LNCaP clone FGC (cell line): ENCODE measurements at regions not wholly inside any gene's neighbourhood (a gene's known extent, or its start where the extent isn't known, plus 50 kb on each side); places are given as distances from the start of the nearest gene placed in this dataset.

Experiments
- DNase-seq: peaks from one replicate; pipeline ENCODE4 v3.0.0-alpha.2; 2011; ENCODE audit warnings: low read depth
- H3K4me3 ChIP-seq: 2 replicates; pipeline ENCODE4 v1.5.1; 2011; ENCODE audit warnings: mild to moderate bottlenecking, low read depth, low read length, control low read depth
- TF ChIP-seq, protein P1 (sequence below): IDR thresholded peaks from 2 replicates; pipeline ENCODE4 v1.5.1; 2012; ENCODE audit warnings: mild to moderate bottlenecking; ENCODE audit not compliant: control insufficient read depth, insufficient read depth; ENCODE audit errors: extremely low read depth

DNA sequence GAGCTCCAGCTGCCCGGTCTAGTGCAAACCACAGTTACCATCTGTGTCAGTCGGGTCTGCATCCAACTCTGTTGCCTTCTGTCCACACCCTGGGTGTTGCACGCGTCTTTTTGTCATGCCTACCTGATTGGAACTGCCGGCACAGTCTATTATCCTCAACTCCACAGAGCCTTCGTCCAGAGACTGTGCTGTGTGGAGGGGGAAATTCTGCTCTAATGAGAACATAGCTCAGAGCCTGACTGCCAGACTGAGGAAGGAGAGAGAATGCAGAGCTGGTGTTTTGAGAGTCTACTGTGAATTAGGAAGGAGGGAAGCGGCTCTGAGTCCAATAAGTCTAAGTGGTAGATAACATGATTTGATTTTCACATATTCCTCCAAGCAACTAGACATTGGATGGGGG lies 68.3 kb upstream of the GPR139 start:
- DNase-seq = no peak
- no peak overlapping the region for H3K4me3 ChIP-seq
- TF ChIP-seq, protein P1, sequence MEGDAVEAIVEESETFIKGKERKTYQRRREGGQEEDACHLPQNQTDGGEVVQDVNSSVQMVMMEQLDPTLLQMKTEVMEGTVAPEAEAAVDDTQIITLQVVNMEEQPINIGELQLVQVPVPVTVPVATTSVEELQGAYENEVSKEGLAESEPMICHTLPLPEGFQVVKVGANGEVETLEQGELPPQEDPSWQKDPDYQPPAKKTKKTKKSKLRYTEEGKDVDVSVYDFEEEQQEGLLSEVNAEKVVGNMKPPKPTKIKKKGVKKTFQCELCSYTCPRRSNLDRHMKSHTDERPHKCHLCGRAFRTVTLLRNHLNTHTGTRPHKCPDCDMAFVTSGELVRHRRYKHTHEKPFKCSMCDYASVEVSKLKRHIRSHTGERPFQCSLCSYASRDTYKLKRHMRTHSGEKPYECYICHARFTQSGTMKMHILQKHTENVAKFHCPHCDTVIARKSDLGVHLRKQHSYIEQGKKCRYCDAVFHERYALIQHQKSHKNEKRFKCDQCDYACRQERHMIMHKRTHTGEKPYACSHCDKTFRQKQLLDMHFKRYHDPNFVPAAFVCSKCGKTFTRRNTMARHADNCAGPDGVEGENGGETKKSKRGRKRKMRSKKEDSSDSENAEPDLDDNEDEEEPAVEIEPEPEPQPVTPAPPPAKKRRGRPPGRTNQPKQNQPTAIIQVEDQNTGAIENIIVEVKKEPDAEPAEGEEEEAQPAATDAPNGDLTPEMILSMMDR = no peak

DNA sequence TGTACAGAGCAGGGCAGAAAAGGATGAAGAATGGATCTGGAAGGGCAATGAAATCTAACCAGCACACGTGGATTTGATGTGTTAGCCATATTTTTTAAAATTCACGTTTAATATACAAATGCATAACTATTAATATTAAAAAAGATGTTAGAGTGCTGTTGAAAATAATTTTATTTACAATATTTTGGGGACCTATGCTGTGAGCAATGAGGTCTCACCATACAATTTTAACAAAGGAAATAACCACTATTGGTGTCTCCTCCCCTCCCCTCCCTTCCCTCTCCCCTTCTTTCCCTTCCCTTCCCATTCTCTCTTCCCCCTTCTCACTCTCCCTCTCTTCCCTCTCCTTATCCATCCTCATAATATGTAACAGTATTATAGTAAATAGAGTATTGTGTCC lies 64.2 kb upstream of the GPR139 start:
- no peak for DNase-seq
- TF ChIP-seq, protein P1 = no peak
- H3K4me3 ChIP-seq = no peak overlapping the region

DNA sequence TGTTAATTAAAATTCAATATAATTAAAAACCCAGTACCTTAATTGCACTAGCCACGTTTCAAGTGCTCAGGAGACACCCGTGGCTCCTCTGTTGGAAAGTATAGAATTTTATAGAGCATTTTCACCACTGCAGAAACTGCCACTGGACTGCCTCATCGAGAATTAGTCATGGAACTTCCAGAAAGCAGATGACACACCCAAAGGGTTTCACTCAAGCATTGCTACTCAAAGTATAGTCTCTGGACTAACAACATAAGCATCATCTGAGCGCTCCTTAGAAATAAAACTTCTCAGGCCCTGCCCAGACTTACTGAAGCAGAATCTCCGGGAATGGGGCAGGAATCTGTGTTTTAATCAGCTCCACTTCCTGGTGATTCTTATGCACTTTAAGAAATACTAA lies 63.5 kb upstream of the GPR139 start:
- TF ChIP-seq, protein P1 = no peak
- DNase-seq = no peak
- no peak overlapping the region for H3K4me3 ChIP-seq

DNA sequence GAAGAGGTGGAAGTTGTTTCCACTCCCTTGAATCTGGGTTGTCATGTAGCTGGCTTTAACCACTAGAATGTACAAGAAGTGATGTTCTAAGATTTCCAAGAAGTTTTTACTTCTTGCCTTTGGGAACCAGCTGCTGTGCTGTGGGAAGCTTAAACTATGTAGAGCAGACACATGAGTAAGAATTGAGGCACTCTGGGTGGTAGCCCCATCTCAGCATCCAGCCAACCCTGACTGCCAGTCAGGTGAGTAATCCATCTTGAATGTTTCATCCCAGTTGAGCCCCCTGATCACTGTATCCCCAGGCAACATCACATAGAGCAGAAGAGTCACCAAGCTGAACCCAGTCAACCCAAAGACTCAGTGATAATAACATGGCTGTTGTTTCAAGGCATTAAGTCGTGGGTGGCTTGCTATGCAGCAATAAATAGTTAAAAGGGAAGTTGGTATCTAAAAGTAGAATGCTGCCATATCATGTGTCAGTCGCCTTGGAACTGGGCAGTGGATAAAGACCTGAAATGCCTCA lies 62.8 kb upstream of the GPR139 start:
- TF ChIP-seq, protein P1 = no peak
- DNase-seq = no peak
- no peak overlapping the region for H3K4me3 ChIP-seq

DNA sequence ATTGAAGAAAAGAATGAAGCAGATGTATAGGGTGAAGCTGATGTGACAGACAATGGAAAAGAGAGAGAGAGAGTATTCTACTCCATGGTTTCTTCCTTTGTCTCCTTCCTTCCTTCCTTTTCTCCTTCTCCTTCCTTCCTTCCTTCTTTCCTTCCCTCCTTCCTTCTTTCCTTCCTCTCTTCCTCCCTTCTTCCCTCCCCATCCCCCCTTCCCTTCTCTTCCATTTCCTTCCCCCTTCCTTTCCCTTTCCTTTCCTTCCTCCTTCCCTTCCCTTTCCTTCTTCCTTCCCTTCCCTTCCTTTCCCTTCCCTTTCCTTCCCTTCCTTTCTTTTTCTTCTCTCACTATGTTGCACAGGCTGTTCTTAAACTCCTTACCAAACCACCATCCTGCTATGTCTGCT lies 55.7 kb upstream of the GPR139 start:
- TF ChIP-seq, protein P1 = no peak
- H3K4me3 ChIP-seq = no peak overlapping the region
- no peak for DNase-seq
